ENCODE measurements at regions not wholly inside any gene's neighbourhood (a gene's known extent, or its start where the extent isn't known, plus 50 kb on each side); places are given as distances from the start of the nearest gene placed in this dataset.

GRCh38 chr4:22900876-22901275, 208.1 kb downstream of the GBA3 start:
- no peaks in the 10 kb centered on the region for H3K9me2 ChIP-seq (ENCODE audit: insufficient read depth, low read length)
- H3K9me3 ChIP-seq (ENCODE audit: low read length), result no peaks in the 10 kb centered on the region
- H3K27ac ChIP-seq (ENCODE audit: low read length), result no peak overlapping the region
- H4K20me1 ChIP-seq (ENCODE audit: insufficient read depth), result no peaks in the 10 kb centered on the region
- no peak overlapping the region for H2AFZ ChIP-seq (ENCODE audit: low read depth, low read length)
- H3K79me2 ChIP-seq (replicated peaks; ENCODE audit: insufficient read depth, low read length), result no peaks in the 10 kb centered on the region
- TF ChIP-seq EP300 (conservative IDR thresholded peaks at IDR 0.05; ENCODE audit: poor library complexity, severe bottlenecking) (no peak), CTCF (IDR thresholded peaks at IDR 0.05; ENCODE audit: poor library complexity, severe bottlenecking) (no peak), MXI1 (conservative IDR thresholded peaks at IDR 0.05; ENCODE audit: poor library complexity, severe bottlenecking) (no peak), REST (IDR thresholded peaks at IDR 0.05; ENCODE audit: borderline replicate concordance) (no peak), TAF1 (IDR thresholded peaks at IDR 0.05; ENCODE audit: low read depth) (no peak), SMC3 (conservative IDR thresholded peaks at IDR 0.05; ENCODE audit: poor library complexity) (no peak), POLR2AphosphoS5 (IDR thresholded peaks at IDR 0.05) (no peak), RAD21 (conservative IDR thresholded peaks at IDR 0.05) (no peak), EZH2 (IDR thresholded peaks at IDR 0.05; ENCODE audit: borderline replicate concordance, insufficient read depth, low read length, poor library complexity, severe bottlenecking) (no peak)
- no peak overlapping the region for H3K4me2 ChIP-seq (ENCODE audit: low read length)
- no peak overlapping the region for H3K4me3 ChIP-seq (ENCODE audit: low read length)
- no peak overlapping the region for H3K9ac ChIP-seq (ENCODE audit: low read length)
- H3F3A ChIP-seq (ENCODE audit: insufficient read depth, low read length, poor library complexity, severe bottlenecking), result no peaks in the 10 kb centered on the region
- no peaks in the 10 kb centered on the region for H3K27me3 ChIP-seq (ENCODE audit: insufficient read depth, low read depth, low read length)
- H3K36me3 ChIP-seq (ENCODE audit: insufficient read depth, low read length), result no peaks in the 10 kb centered on the region

- TF ChIP-seq RAD21 (conservative IDR thresholded peaks at IDR 0.05) (peak; percentile 80), EP300 (conservative IDR thresholded peaks at IDR 0.05; ENCODE audit: poor library complexity, severe bottlenecking) (no peak), CTCF (IDR thresholded peaks at IDR 0.05; ENCODE audit: poor library complexity, severe bottlenecking) (peak; percentile 84), SMC3 (conservative IDR thresholded peaks at IDR 0.05; ENCODE audit: poor library complexity) (peak; percentile 80)
- no peaks in the 10 kb centered on the region for H3K27me3 ChIP-seq (ENCODE audit: insufficient read depth, low read depth, low read length)
- H3K79me2 ChIP-seq (replicated peaks; ENCODE audit: insufficient read depth, low read length), result no peaks in the 10 kb centered on the region
- H3K4me3 ChIP-seq (ENCODE audit: low read length), result no peak overlapping the region
- H3K27ac ChIP-seq (ENCODE audit: low read length), result no peak overlapping the region
- H3F3A ChIP-seq (ENCODE audit: insufficient read depth, low read length, poor library complexity, severe bottlenecking), result no peaks in the 10 kb centered on the region
- H2AFZ ChIP-seq (ENCODE audit: low read depth, low read length), result no peak overlapping the region
- no peaks in the 10 kb centered on the region for H3K36me3 ChIP-seq (ENCODE audit: insufficient read depth, low read length)
- H3K9me2 ChIP-seq (ENCODE audit: insufficient read depth, low read length), result no peaks in the 10 kb centered on the region
- H4K20me1 ChIP-seq (ENCODE audit: insufficient read depth), result no peaks in the 10 kb centered on the region
- H3K9ac ChIP-seq (ENCODE audit: low read length), result no peak overlapping the region
- no peak overlapping the region for H3K4me2 ChIP-seq (ENCODE audit: low read length)
- no peaks in the 10 kb centered on the region for H3K9me3 ChIP-seq (ENCODE audit: low read length)
Measured at GRCh38 chr4:22897520-22898108, 204.9 kb downstream of the GBA3 start.

All from neural cell (in vitro differentiated cells).